GM20431 (cell line): ENCODE measurements at regions not wholly inside any gene's neighbourhood (a gene's known extent, or its start where the extent isn't known, plus 50 kb on each side); places are given as distances from the start of the nearest gene placed in this dataset.

Source experiments
- in situ Hi-C: fragments of 300-500 bp; cut with MseI, MboI; formaldehyde crosslinking; loops from one replicate; pipeline ENCODE4 v1.15.0; 2020; ENCODE audit warnings: low sequenced_read_pairs; ENCODE audit not compliant: unreplicated experiment

GRCh38 chr3:168615493-168616020 is 519.8 kb upstream of the GOLIM4 start:
- in situ Hi-C loops = loop anchor here (25.0 kb wide), 2 partner anchors 103 to 403 kb away; no protein-coding TSS in a partner anchor

DNA sequence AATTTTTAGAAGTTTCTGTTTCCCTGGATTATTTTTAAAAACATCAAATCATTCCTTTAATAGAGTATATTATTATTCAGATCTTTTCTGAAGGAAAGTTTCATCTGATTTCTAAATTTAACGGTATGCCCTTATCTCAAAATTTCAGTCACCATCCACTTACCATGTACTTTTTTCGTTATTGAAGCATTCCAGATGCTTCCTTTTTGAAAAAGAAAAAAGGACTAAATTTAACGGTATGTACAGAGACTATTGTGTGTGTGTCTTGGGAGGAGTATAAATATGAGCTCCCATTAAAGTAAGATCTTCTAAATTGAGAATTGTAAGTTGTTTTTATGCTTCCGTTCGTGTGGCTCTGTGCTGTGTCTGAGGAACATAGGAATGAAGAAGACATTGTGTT is 517.4 kb upstream of the GOLIM4 start:
- in situ Hi-C loops = loop anchor here (25.0 kb wide), 2 partner anchors 101 to 401 kb away; no protein-coding TSS in a partner anchor

DNA sequence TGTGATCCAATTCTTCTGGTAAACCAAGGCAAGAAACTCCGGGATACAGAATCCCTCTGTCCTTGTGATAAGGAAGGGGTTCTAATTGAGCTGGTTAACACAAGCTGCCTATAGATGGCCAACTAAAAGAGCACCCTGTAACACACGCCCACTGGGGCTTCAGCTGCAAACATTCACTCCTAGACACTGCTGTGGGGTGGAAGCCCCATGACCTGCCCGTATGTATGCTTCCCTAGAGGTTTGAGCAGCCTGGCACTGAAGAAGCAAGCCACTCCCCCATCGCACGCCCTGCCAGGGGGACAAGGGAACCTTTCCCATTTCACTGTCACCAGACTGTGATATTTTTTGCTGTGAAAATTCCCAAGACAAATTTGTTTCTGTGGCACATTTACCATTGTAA is 516.9 kb upstream of the GOLIM4 start:
- in situ Hi-C loops = loop anchor here (25.0 kb wide), 2 partner anchors 100 to 400 kb away; no protein-coding TSS in a partner anchor

- in situ Hi-C loops = loop anchor here (25.0 kb wide), 2 partner anchors 100 to 400 kb away; no protein-coding TSS in a partner anchor
These were observed 516.1 kb upstream of the GOLIM4 start for GRCh38 chr3:168611826-168612225.

GRCh38 chr3:168608926-168609325 is 513.2 kb upstream of the GOLIM4 start:
- in situ Hi-C loops = loop anchor here (25.0 kb wide), 2 partner anchors 97 to 397 kb away; no protein-coding TSS in a partner anchor

DNA sequence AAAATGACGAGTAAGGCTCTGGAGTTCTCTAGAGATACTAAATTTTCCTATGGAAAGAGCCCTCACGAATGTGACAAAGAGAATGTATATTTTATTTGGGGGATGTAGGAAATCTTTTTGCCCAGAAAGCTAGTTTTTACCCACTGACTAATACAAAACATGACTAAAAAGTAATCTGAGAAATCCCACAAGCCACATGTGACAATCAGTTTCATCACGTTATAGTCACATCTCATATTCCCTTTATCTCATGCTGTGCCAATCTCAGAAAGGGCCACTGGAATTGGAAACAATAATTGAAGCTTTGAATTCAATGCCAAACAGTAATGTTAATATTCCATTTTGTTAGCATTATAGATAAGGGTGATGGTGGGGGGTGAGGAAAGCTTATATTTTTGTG is 509.0 kb upstream of the GOLIM4 start:
- in situ Hi-C loops = loop anchor here (25.0 kb wide), 2 partner anchors 92 to 392 kb away; no protein-coding TSS in a partner anchor

- in situ Hi-C loops = no loop called here
These were observed 502.5 kb upstream of the GOLIM4 start for GRCh38 chr3:168598250-168598649.

GRCh38 chr3:168596175-168596823 is 500.6 kb upstream of the GOLIM4 start:
- in situ Hi-C loops = no loop called here

- in situ Hi-C loops = no loop called here
These were observed 495.9 kb upstream of the GOLIM4 start for GRCh38 chr3:168591587-168591986.

GRCh38 chr3:168589376-168589775 is 493.7 kb upstream of the GOLIM4 start:
- in situ Hi-C loops = no loop called here

- in situ Hi-C loops = no loop called here
These were observed 489.8 kb upstream of the GOLIM4 start for GRCh38 chr3:168585544-168585943.

DNA sequence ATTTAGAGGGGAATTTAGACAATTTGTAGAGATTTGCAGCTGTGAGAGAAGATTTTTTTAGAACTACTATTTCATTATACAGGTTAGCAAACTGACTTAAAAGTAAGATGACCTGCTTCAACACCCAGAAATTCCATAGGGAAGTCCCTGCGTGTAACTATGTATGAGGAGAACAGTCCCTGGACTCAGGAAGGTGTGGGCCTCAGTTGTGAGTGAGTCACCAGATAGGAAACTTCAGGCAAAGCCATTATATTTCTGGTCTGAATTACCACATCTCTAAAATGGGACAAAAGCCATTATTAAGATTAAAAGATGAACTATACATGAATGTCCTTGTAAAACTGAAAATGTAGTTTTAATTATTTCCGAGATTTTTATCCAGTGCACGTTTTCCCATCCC is 488.3 kb upstream of the GOLIM4 start:
- in situ Hi-C loops = no loop called here

DNA sequence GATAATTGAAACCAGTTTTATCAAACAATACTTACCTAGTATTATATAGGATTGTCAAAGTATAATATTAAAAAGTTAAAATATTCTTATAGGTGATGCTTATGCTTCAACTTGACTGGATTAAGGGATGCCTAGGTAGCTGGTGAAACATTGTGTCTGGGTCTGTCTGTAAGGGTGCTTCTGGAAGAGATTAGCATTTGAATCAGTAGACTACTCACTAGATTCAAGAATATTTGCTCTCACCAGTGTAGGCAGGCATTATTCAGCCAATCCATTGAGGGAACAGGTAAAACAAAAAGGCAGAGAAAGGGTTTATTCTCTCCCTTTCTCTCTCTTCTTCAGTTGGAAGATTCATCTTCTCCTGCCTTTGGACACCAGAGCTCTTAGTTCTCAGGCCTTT is 486.8 kb upstream of the GOLIM4 start:
- in situ Hi-C loops = no loop called here

DNA sequence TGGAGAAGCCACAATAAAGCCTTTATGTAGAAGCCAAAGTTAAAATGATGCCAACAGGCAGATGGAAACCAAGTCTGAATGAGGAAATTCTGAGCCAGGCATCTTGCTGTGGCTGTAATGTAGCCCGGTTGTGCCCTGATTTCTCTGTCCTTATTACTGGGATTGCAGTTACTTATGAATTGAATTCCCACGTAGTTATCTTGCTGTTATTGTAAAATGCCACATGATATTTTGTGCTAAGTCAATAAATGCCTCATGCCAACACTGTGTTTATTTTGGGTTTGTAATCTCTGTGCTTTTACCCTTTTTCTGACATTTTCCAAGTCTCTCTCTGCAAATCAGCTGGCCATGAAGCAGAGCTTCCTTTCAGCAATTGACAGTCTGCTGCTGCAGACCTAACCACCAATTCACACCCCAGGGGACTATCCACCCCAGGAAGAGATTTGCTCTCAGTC is 486.1 kb upstream of the GOLIM4 start:
- in situ Hi-C loops = no loop called here

GRCh38 chr3:168579010-168579409 is 483.3 kb upstream of the GOLIM4 start:
- in situ Hi-C loops = no loop called here

GRCh38 chr3:168575750-168576149 is 480.0 kb upstream of the GOLIM4 start:
- in situ Hi-C loops = no loop called here

DNA sequence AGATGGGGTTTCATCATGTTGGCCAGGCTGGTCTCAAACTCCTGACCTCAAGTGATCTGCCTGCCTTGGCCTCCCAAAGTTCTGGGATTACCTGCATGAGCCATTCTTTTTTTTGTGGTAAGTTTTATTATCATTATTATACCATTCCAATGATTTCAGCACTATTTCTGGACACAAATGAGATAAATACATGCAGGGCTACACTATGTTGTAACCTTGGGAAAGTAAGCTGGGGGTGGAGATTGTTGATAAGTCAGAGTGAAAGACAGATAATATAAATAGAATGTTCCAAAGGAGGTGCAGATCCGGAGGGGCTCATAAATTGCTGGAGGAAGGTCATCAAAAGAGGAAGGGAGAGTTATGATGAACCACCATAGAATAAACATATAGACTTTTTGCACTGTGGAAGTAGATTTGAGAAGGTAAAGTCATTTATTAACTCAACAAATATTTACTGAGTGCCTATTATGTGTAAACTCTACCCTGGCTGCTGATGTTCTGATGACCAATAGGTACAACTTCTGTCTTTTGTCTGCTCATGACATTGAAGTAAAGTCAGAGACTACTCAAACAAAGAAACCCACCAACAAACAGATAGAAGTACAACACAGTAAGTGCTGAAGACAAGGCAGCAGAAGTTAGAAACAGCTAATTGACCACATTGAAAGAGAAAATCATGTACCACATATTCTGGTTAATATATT is 478.9 kb upstream of the GOLIM4 start:
- in situ Hi-C loops = no loop called here

GRCh38 chr3:168570404-168571155 is 474.9 kb upstream of the GOLIM4 start:
- in situ Hi-C loops = no loop called here

- in situ Hi-C loops = no loop called here
These were observed 463.1 kb upstream of the GOLIM4 start for GRCh38 chr3:168558728-168559411.

DNA sequence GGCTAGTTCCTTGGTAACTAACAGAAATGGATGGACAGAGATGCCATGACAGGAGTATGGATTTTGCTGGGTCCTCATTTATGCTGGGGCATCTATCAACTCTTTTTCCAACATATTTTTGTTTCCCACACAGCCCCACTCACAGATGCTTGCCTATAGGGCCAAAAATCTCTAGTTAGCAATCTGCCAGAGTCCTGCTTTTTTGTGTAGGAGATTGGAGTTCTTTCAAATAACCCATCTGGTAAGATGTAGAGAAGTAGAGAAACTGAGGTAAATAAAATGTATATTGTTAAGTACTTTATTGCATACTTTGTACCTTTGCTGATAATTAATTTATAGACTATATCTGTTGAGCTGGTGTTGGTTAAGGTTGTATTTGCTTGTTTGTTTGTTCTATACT is 456.5 kb upstream of the GOLIM4 start:
- in situ Hi-C loops = no loop called here
